ENCODE measurements at regions not wholly inside any gene's neighbourhood (a gene's known extent, or its start where the extent isn't known, plus 50 kb on each side); places are given as distances from the start of the nearest gene placed in this dataset.

DNA sequence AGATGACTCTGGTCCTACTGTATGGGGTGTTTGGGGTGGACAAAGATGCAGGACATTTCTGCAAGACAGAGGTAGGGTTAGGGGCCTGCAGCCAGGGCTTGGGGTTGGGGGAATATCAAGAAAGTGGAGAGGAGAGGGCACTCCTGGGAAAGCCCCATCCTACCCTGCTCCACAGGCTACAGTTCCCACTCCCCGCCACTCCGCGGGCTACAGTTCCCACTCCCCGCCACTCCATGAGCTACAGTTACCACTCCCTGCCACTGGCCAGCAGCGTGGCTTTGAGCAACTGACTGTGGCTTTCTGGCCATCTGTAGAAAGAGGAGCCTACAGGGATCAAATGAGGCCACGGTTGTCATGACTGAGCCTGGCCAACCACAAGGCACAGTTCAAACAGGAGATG lies 93.8 kb upstream of the GRIK3 start:
- no peak for DNase-seq (ENCODE audit: low spot score)
- TF ChIP-seq, protein P1, sequence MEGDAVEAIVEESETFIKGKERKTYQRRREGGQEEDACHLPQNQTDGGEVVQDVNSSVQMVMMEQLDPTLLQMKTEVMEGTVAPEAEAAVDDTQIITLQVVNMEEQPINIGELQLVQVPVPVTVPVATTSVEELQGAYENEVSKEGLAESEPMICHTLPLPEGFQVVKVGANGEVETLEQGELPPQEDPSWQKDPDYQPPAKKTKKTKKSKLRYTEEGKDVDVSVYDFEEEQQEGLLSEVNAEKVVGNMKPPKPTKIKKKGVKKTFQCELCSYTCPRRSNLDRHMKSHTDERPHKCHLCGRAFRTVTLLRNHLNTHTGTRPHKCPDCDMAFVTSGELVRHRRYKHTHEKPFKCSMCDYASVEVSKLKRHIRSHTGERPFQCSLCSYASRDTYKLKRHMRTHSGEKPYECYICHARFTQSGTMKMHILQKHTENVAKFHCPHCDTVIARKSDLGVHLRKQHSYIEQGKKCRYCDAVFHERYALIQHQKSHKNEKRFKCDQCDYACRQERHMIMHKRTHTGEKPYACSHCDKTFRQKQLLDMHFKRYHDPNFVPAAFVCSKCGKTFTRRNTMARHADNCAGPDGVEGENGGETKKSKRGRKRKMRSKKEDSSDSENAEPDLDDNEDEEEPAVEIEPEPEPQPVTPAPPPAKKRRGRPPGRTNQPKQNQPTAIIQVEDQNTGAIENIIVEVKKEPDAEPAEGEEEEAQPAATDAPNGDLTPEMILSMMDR (IDR thresholded peaks at IDR 0.05; ENCODE audit: extremely low read depth, missing control alignments) = no peak

GRCh38 chr1:37130221-37130948 lies 96.1 kb upstream of the GRIK3 start:
- TF ChIP-seq, protein P1 (IDR thresholded peaks at IDR 0.05; ENCODE audit: extremely low read depth, missing control alignments) = no peak
- no peak for DNase-seq (ENCODE audit: low spot score)

GRCh38 chr1:37131281-37131680 lies 97.0 kb upstream of the GRIK3 start:
- DNase-seq (ENCODE audit: low spot score) = no peak
- TF ChIP-seq, protein P1 (IDR thresholded peaks at IDR 0.05; ENCODE audit: extremely low read depth, missing control alignments) = no peak

DNA sequence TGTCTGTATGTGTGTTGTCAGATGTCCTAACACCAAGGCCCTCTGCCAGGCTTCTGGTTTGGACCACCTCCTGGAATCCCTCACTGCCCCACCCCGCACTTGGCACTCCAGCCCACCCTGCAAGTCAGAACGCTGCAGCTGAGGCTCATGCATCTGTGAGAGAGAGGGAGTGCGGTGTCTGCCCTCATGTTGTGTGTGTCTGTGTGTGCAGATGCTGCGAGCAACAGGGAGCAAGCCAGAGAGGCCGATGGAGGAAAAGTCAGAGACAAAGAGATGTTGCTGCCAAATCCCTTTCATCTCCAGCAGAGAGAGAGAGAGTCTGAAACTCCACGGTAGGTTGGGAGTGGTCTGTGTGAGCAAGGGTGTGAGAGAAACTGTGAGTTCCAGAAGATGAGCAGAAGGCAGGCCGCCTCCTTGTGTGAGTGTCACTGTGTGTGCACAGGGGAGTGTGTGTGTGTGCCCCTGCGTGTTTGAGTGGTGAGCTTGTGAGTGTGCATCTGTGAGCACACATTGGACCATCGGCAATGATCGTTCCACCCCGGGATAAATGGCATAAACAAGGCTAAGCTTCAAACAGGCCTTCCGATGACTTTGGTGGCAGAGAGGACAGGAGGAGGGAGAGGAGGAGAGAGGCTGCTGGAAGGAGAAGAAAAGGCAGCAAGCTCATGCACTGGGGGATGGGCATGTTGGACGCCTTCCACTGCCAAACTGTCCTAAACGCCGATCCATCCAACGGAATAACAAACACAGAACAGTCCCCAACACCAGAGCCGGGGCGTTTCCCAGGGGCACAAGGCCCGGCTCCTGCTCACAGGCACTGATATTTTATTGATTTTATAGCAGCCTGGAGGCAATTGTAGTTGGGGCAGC lies 99.2 kb upstream of the GRIK3 start:
- TF ChIP-seq, protein P1 (IDR thresholded peaks at IDR 0.05; ENCODE audit: extremely low read depth, missing control alignments) = no peak
- DNase-seq (ENCODE audit: low spot score) = no peak

DNA sequence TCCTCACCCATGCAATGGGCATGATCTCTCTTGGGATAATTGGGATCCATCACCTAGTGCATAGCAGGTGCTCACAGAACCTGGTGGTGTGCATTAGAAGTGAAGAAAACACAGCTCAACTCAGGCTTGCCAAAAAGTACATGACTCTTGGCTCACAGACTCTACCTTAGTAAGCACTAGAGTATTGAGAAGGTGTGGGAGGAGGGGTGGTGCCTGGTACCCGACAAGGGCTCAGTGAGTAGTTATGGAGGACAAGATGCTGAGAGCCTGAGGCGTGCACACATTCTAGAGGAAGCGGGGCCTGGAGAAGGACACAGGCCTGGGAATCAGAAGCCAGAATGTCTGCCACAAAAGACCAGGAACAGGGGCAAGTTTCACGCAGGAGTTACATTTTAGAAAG lies 100.3 kb upstream of the GRIK3 start:
- TF ChIP-seq, protein P1 (IDR thresholded peaks at IDR 0.05; ENCODE audit: extremely low read depth, missing control alignments) = no peak
- no peak for DNase-seq (ENCODE audit: low spot score)

DNA sequence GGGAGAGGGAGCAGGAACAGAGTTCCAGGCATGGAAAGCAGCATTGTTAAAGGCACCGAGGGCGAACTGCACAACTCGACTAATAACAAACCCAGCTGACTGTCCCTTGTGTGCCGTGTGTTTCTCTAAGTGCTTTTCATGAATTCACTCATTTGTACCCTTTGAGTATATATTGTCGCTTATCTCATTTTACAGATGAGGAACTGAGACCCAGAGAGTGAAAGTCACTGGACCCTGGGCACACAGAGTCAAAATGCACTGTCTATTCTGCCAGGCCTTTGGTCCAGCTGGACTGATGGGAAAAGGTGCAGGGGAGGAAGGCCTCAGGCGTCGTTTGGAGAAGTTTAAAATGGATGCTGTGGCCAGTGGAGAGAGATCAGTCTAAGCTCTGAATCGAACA lies 100.7 kb upstream of the GRIK3 start:
- TF ChIP-seq, protein P1 (IDR thresholded peaks at IDR 0.05; ENCODE audit: extremely low read depth, missing control alignments) = no peak
- no peak for DNase-seq (ENCODE audit: low spot score)

DNA sequence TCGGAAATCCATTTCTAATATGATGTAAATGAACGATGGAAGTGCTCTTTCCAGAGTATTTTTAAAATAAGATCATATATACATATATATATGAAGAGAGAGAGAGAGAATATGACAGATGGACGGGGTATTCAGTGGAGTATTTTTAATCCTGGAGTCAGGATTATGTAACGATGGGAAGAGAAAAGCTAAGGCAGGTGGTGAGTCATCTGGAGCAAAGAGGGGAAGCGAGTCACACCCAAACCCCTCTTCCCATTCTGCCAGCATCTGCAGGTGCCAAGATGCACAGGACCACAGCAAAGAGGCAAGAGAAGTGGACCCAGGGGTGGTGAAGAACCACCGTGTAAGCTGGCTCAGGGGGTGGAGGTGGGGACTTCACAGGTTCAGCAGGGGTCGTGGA lies 102.7 kb upstream of the GRIK3 start:
- TF ChIP-seq, protein P1 (IDR thresholded peaks at IDR 0.05; ENCODE audit: extremely low read depth, missing control alignments) = no peak
- no peak for DNase-seq (ENCODE audit: low spot score)
